ENCODE measurements at regions not wholly inside any gene's neighbourhood (a gene's known extent, or its start where the extent isn't known, plus 50 kb on each side); places are given as distances from the start of the nearest gene placed in this dataset.
"Not testable (repeated sequence)": the region's sequence is repeated elsewhere in the genome, so short reads cannot be mapped to it uniquely, and the experiment has no call there.

DNA sequence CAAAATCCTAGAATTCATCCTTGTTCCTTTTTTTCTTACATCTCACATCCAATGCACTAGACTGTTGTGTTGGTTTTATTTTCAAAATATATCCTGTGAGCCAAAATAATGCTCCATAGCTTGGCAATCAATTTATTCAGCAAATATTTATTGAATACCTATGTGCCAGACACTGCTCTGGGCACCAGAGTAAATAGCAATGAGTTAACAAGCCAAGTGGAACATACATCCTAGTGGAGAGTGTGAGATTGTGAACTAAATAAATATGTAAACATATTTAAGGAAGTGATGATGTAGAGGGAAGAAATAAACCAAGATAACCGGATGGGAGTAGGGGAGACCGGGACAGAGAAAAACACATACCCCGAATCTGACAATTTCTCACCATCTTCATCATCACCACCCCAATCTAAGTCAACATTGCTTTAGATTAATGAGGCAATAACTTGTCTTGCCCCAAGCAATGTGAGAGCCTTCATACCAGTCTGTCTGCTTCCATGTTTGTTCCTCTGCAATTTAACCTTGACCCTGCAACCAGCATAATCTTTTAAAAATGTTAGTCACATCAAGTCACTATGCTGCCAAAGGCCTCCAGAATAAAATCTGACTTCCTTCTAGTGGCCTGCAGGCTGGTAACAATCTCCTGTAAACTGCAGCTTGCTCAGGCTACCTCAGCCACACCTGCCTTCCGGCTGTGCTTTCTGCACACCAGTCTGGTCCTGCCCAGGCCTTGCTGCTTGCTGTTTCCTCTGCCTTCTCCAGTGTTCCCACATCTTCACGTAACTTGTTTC is 199.2 kb downstream of the DLEU7 start:
- DNase-seq (ENCODE audit: low read depth in 2 of 2) = no peak

DNA sequence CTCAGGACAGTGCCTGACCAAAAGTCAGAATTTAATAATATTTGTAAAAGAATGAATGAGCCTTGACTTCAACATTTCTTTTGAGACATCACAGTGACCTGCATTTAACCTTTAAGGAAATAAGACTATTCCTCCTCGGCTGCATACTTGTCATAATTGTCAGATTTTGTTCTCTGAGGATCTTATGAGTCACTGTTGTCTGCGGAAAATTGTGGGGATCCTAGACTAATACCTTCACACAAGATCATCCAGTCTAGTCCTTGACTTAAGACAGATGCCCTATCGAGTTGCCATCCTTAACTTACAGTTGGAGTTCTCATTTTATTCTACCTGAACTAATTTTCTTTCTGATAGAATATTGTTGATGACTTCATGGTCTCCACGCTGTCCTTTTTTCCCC is 198.4 kb downstream of the DLEU7 start:
- DNase-seq (ENCODE audit: low read depth in 2 of 2) = no peak

DNA sequence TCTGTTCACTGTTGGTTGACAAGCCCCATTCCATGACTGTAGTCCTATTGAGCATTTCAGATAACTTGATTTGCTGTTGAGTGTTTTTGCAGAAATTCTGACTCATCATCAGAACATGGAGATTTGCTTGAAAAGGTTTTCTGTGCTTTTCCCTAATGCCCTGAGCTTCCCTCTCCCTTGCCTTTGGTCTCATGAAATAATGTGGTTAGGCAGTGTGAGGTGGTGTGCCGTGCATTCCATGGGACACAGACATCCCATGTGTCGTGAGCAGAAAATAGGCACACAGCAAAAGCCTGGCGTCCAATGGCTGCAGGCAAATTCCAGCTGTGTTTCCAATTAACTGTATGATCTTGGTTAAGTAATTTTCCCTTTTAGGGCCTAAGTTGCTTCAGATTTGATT is 197.4 kb downstream of the DLEU7 start:
- no peak for DNase-seq (ENCODE audit: low read depth in 2 of 2)

DNA sequence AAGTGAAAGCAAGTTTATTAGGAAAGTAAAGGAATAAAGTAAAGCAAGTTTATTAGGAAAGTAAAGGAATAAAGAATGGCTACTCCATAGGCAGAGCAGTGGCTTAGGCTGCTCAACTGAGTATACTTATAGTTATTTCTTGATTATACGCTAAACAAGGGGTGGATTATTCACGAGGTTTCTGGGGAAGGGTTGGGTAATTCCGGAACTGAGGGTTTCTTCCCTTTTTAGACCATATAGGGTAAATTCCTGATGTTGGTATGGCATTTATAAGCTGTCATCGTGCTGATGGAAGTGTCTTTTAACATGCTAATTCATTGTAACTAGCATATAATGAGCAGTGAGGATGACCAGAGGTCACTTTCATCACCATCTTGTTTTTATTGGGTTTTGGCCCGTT is 194.3 kb downstream of the DLEU7 start:
- no peak for DNase-seq (ENCODE audit: low read depth in 2 of 2)

DNA sequence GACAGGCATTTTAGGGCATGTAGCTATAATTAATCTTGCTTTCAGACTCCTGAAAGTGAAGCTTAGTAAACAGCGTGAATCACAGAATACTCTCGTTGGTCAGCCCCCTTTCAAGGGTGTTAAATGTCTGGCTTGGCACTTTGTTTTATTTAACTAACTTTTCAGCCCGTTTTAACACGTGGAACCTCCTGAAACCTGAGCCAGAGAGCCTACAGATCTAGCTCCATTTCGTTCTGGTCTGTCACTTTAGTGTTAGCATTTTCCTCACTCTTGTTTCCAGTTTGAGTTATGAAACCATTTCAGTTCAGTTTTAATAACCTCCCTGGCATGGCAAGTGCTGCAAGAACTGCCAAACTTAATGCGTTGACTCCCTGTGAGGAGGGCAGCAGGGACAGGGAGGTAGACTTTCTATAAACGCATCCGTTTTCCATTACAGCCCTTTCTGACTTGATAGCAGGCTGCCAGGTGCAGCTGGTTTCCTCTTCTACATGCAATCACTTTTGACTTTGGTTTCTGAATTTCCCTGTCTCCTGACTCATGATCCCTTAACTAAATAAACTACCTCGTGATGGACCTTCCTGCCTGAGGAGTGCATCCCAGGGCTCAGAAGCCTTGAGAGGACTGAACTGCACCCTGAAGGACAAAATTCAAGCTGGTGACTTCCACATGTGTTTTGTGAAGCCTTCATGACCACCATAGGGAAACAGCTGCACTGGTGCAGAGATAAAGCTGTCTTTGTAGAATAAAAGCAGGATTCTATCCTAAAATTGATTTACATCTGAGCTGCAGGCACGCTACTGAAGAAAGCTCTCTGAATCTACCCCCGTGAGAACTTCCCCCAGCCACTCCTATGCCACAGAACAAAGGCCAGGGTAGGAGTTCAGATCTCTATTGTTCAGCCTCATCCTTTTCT is 192.6 kb downstream of the DLEU7 start:
- no peak for DNase-seq (ENCODE audit: low read depth in 2 of 2)

DNA sequence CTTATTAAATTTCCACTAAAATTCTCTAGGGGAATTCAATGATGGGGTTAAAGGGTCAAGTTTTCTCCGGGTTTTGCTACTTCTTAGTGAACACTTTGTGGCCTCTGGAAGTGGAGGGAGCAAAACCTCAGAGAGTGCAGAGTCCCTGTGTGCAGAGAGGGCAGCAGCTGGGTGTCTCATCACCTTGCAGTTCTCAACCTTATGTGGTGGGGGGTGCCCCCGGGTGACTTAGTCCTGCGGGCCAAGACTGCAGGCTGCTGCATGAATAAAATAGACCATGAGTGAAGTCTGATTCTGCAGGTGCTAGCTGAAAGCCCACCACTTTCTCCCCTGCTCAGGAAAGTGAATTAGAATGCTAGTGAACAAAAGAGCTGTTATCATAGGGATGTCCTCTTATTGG is 191.6 kb downstream of the DLEU7 start:
- DNase-seq (ENCODE audit: low read depth in 2 of 2) = no peak

DNA sequence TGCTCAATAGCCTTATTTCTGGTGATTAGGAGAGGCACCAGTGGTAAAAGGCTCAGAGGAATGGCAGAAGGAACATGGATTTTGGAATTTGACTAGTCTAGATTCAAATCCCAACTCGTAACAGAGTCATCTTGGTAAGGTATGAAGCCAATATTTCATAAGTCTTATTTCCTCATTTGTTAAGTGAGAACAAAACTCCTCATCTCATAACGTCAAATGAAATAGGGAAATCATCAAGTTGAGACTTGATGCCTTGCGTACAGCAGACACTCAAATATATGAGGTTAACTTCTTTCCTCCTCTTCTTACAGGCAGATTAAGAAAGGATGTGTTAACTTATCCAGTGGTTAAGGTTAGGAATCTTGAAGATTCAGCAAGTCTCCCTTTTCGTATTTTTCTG is 189.2 kb downstream of the DLEU7 start:
- no peak for DNase-seq (ENCODE audit: low read depth in 2 of 2)

DNA sequence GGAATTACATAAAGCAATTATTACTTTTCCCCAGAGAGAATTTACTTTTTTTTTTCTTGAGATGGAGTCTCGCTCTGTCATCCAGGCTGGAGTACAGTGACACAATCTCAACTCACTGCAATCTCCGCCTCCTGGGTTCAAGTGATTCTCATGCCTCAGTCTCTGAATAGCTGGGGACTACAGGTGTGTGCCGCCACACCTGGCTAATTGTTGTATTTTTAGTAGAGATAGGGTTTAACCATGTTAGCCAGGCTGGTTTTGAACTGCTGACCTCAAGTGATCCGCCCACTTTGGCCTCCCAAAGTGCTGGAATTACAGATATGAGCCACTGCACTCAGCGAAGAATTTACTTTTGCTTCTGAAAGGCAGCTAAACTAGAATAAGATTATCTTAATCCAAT is 181.6 kb downstream of the DLEU7 start:
- not testable (repeated sequence) for DNase-seq (ENCODE audit: low read depth in 2 of 2)

DNA sequence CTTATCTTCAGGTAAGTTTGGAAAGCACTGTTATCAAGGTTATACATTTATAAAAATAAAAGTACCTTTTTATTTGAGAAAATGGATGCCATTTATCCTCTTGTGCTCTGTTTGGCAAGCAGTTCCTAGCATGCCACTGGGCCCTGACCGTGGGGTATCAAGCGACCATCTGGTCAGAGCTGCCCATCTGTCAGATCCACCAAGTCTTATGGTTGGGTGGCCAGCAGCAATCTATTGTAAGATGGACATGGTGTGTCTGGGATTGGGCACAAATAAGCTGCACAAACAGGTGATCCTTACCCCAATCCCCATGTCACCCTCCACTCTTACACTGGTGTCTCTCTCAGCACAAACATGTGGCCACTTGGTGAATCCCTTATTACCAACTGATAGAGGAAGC is 178.5 kb downstream of the DLEU7 start:
- DNase-seq (ENCODE audit: low read depth in 2 of 2) = no peak

DNA sequence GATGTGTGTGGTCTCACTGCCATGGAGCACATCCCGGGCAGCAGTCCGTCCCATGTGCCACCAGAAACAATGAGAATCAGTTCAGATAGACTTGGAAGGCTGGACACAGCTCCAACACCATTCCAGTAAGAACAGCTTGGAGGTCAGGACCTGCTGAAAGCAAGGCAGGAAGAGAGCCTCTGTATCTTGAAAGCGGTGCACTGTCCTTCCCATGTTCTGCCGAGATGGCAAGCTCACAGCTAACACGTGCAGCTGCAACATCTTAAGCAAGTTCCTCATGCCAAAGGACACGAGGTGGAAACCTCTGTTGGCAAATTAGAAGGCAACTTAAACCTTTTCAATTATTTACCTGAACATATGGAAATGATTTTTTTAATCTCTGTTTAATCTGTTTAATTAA is 175.4 kb downstream of the DLEU7 start:
- DNase-seq (ENCODE audit: low read depth in 2 of 2) = no peak

DNA sequence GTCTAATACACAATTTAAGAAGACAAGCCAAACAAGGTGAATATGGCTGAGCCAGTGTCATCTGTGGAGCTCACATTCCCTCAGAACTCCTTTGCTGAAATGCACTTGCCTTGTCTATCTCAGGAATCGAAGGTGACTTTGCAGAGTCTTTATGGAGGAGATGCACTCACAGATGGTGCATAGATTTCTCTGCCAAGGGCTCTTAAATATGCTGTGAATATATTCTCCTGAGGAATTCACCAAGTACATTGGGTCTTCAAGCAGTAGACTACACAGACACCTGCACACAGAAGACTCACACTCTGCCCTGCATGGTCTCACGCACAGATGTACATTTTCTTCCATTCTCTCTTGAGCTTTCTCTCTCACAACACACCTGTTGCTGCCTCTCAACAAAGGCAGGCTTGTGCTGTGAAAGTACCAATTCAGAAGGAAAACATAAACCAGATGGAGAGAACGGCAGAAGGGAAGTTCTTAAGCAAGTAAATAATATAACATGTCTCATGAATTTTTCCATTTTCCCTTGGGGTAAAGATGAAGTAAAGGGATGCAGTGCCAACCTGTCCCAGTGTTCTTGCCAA is 174.7 kb downstream of the DLEU7 start:
- DNase-seq (ENCODE audit: low read depth in 2 of 2) = no peak

DNA sequence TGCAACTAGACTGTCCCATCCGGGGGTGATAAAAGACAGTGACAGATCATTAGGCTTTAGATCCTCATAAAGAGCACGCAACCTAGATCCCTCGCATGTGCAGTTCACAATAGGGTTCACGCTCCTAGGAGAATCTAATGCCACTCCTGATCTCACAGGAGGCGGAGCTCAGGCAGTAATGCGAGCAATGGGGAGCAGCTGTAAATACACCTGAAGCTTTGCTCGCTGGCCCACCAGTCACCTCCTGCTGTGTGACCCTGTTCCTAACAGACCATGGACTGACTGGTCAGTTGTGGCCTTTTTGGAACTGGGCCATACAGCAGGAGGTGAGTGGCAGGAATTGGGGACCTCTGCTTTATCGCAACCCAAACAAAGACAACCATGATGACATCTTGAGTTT is 173.2 kb downstream of the DLEU7 start:
- DNase-seq (ENCODE audit: low read depth in 2 of 2) = no peak

DNA sequence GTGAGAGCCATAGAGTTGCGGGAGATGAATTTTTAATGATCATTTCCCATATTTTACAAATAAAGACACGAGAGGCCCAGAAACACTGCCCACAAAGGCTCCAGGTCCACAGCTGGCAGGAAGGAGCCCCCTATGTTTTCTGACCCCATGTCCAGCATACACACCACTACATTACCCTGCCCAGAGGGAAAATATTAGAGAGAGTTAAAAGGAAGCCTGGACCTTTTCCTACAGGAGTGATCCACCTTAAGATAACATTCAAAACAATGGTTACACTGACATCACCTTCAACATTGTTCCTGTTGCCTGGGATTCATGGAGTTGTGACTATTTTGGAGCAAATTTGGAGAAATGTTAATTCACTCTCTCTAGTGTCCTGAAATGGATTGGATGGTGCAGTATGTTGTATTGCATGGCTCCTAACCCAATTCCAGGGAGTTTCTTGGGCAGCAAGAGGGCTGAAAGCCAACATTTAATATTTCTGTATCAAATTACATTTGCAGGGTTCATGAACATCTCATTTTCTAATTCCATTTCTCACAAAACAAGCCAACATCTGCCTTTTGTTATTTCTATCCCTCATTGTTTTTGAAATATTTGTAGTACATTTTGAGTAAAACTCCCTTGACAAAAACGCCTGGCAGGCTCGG is 172.5 kb downstream of the DLEU7 start:
- no peak for DNase-seq (ENCODE audit: low read depth in 2 of 2)

DNA sequence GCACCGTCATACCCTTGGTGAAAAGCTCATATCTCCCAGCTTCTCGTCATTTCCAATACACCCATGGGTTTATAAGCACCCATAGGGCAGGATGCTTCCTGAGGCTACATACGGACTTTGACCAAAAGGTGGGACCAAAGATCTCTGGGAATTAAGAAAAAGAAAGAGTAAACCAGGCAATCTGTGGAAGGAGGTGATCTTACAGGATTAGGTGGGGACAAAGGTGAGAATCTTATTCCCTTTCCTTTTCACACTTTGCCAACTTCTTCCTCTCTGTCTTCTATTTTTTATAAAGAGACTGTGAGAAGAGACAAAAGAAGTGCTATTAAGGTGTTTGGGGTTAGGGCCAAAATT is 172.0 kb downstream of the DLEU7 start:
- DNase-seq (ENCODE audit: low read depth in 2 of 2) = no peak

DNA sequence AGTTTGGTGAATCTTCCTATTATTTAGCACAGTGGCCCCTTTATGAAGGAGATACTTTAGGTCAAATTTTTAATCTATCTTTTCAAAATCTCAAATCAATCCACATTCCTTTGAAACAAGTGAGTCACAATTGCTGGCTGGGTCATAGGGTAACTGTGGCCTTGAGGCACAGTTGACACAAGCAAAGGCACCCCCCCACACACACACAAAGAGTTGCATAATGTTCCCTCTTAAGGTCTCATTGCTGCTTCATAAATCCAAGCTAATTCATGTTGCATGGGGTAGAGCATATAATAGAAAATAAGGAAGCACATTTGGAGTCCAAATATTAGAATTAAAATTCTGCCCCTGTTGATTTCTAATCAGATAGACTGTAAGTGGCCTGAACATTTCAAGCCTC is 171.5 kb downstream of the DLEU7 start:
- no peak for DNase-seq (ENCODE audit: low read depth in 2 of 2)

DNA sequence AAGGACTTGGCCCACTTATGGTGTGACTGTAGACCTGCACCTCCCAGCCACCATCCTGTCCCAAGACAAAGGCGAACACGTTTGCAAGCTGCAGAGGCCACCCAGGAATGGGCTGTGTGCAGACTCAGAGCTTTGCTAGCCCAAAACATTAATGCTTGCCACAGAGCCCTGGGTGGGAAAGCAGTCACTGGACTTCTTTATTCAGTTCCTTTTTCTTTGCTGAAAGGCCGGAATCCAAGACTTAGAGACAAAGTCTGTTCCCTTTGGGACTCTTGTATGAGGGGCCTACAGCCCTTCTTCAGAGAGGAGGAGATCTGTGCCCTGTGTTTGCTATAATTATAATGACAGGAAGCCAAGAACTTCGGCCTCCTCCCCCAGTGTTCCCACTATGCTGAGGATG is 167.8 kb downstream of the DLEU7 start:
- DNase-seq (ENCODE audit: low read depth in 2 of 2) = no peak

DNA sequence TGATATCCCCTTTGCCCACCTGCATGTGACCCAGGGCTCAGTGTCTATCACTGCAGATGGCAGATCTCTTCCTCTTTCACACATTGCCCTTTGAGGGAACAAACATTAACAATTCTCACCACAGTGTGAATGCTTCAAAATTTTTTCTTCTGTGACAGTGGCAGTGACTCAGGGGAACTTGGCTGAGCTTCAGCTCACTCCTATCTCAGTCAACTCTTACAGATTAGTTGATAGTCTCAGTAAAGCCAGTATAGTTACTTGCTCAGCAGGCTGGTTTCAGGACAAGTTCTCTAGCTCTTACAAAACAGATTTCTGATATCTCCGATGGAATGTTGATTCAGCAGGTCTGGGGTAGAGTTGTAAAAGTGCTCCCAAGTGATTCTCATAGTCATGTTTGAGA is 166.9 kb downstream of the DLEU7 start:
- no peak for DNase-seq (ENCODE audit: low read depth in 2 of 2)

DNA sequence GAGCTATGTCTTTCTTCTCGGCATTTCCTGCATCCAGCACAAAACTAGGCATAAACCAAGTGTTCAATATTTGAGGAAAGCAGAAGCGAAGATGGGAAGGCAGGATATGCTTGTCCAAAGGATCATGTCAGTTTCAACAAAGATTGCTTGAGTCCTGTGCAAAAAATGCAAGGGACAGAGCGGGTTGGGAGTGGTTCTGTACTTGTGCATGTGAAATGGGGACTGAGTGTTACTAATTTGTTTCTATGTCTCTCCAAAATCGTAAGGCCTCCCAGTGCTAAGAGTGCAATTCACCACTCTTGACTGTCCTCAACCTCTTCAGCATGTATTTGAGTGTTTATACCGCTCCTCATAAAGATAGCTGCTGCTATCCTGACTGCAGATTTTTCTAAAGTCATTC is 166.2 kb downstream of the DLEU7 start:
- DNase-seq (ENCODE audit: low read depth in 2 of 2) = no peak

DNA sequence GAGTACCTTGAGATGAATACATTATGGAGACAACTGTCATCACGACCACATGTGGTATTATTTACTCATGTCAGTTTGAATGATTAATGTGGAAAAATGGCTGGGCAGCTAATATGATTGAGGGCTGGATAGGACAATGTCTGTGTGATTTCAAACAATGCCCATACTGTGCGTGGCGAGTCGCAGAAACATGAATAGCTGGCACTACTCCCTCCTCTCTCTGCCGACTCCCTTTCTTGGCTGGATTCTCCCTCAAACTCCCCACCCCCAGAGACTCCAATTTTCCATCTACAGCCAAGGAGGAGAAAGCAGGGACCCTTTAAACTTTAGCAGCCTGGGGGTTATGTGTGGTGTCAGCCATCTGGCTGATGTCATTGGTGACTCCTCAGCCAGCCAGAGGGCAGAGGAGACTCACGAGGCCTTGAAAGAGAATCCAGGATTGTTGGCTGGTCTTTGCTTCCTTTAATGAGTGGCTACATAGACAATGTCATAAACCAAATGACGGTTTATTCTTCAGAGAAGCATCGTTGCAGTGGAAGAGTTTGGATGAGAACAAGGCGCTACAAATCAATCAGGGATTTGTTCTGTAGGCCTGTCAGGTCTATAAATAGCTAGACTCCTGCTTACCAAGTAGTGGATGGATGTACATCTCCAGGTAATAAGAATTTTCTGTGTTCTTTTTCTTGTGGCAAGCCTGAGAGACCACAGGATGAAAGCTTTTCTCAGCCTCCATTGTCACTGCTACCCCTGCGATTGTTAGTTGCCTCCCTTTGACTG is 165.6 kb downstream of the DLEU7 start:
- no peak for DNase-seq (ENCODE audit: low read depth in 2 of 2)

DNA sequence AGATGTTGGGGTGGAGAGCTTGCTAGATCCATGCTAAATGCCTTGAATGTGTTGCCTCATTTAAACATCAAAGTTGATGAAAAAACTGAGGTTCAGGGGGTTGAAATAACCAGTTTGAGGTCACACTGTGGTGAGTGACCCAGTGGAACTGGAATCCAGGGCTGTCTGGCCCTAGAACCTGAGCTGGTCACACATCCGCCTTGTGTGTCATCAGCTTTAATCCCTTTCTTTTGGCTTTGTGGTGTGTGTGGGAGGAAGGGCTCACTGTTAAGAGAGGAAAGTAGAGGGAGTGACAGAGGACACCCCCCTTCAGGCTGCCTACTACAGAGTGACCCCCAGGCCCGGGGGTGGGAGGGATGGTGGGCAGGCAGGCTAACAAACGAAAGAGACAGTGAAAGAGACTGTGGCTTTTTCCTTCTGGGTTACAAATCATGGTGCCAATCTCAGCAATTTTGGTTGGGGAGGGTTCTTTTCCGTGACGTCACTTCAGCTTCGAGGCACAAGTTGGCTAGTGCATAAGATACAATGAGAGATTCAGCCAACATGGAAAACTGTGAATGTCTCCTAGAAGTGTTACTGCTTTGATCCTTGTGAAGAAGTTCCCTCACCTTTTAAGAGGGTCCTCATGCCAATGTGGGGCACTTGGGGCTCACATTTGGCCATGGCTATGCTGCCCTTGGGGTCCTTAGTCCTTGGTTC is 164.9 kb downstream of the DLEU7 start:
- DNase-seq (ENCODE audit: low read depth in 2 of 2) = no peak

DNA sequence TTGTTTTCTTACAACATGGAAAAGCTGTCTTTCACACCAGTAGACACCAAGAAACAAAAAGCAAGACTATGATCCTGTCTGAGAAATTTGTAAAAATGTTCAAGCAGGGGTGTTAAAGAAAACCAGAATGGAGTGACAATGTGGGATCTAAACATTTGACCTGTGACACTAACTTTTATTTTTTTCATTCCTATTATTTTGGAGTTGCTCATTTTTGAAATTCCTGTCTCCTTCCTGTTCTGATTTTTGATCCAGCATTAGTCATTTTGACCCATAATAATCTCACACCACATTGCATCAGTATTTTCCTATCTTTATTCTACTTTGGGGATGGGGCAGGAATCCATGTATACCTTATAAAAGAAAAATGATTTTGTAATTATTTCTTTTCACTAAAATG is 164.2 kb downstream of the DLEU7 start:
- no peak for DNase-seq (ENCODE audit: low read depth in 2 of 2)
